A549 (cell line): ENCODE measurements at regions not wholly inside any gene's neighbourhood (a gene's known extent, or its start where the extent isn't known, plus 50 kb on each side); places are given as distances from the start of the nearest gene placed in this dataset.

ENCODE experiments used
- CBX8 ChIP-seq: fragments of 200-600 bp; sonication (generic); IDR thresholded peaks from 2 replicates; pipeline ENCODE4 v1.6.1; 2016
- CTCF ChIP-seq: fragments of >200 bp; sonication (Bioruptor Twin); formaldehyde crosslinking; IDR thresholded peaks from 3 replicates; pipeline ENCODE4 v1.5.1; 2016
- HMGXB4 ChIP-seq: fragments of 250-450 bp; sonication (Bioruptor Pico); IDR thresholded peaks from 2 replicates; pipeline ENCODE4 v1.5.0; 2021; ENCODE audit warnings: mild to moderate bottlenecking, moderate library complexity, borderline replicate concordance
- HOXB13 ChIP-seq: fragments of 250-450 bp; sonication (Bioruptor Pico); IDR thresholded peaks from 2 replicates; pipeline ENCODE4 v1.5.0; 2020; ENCODE audit warnings: low read depth, mild to moderate bottlenecking, moderate library complexity
- MAX ChIP-seq: IDR thresholded peaks from 2 replicates; pipeline ENCODE4 v1.6.1; 2012
- PBX3 ChIP-seq: IDR thresholded peaks from 2 replicates; pipeline ENCODE4 v1.6.1; 2012
- POLR2A ChIP-seq: IDR thresholded peaks from 2 replicates; pipeline ENCODE4 v1.6.1; 2012; ENCODE audit warnings: mild to moderate bottlenecking, low read length
- RFX5 ChIP-seq: fragments of 450-650 bp; IDR thresholded peaks from 2 replicates; pipeline ENCODE4 v1.7.1; 2014; ENCODE audit warnings: antibody characterized with exemption, mild to moderate bottlenecking, moderate library complexity
- SMC3 ChIP-seq: fragments of >200 bp; sonication (Bioruptor Twin); formaldehyde crosslinking; IDR thresholded peaks from 3 replicates; pipeline ENCODE4 v1.6.1; 2018; ENCODE audit warnings: inconsistent platforms

- TF ChIP-seq CBX8 (no peak), HMGXB4 (CRISPR knock-in tag) (no peak), PBX3 (no peak), CTCF (no peak), RFX5 (no peak), POLR2A (no peak), SMC3 (no peak), MAX (no peak), HOXB13 (CRISPR knock-in tag) (no peak)
Observed at GRCh38 chrX:115902995-115903394, 267.5 kb upstream of the AGTR2 start.
